ENCODE measurements at regions not wholly inside any gene's neighbourhood (a gene's known extent, or its start where the extent isn't known, plus 50 kb on each side); places are given as distances from the start of the nearest gene placed in this dataset.

- TF ChIP-seq CTCF (IDR thresholded peaks at IDR 0.05; ENCODE audit: unreplicated experiment), result no peak
- Mint-ChIP-seq H3K27me3 (ENCODE audit: insufficient read depth, unreplicated experiment) (no peaks in the 10 kb centered on the region), H3K36me3 (ENCODE audit: insufficient read depth, unreplicated experiment) (peaks cover 5% of the 10 kb centered on the region), H3K4me3 (ENCODE audit: unreplicated experiment) (no peak overlapping the region), H3K4me1 (ENCODE audit: insufficient read depth, unreplicated experiment) (no peaks in the 10 kb centered on the region), H3K9me3 (ENCODE audit: unreplicated experiment) (peaks cover 5% of the 10 kb centered on the region), H3K27ac (ENCODE audit: low read depth, unreplicated experiment) (no peak overlapping the region)
- CTCF ChIA-PET, result interaction anchor here (0.7 kb wide), 1 partner anchor 134 kb away, joined by 3 read pairs; no protein-coding TSS in a partner anchor
- DNase-seq (ENCODE audit: unreplicated experiment), result no peak
- no TSS peak for BruUV-seq (replicated peaks)
- POLR2A ChIA-PET, result interaction anchor here (0.6 kb wide), 1 partner anchor 8 kb away, joined by 3 read pairs; no protein-coding TSS in a partner anchor
- intact Hi-C loops (cut with micrococcal nuclease), result no loop called here
These were observed 585.7 kb downstream of the LMO4 start for GRCh38 chr1:87914396-87914795.

GRCh38 chr1:87915771-87916170 is 587.1 kb downstream of the LMO4 start:
- POLR2A ChIA-PET, result no interaction called here
- intact Hi-C loops (cut with micrococcal nuclease), result no loop called here
- H3K4me1 Mint-ChIP-seq (ENCODE audit: insufficient read depth, unreplicated experiment), result no peaks in the 10 kb centered on the region
- no TSS peak for BruUV-seq (replicated peaks)
- H3K4me3 Mint-ChIP-seq (ENCODE audit: unreplicated experiment), result no peak overlapping the region
- peaks cover 5% of the 10 kb centered on the region for H3K9me3 Mint-ChIP-seq (ENCODE audit: unreplicated experiment)
- CTCF ChIA-PET, result interaction anchor here (0.6 kb wide), 1 partner anchor 606 kb away, joined by 3 read pairs; no protein-coding TSS in a partner anchor
- peaks cover 5% of the 10 kb centered on the region for H3K36me3 Mint-ChIP-seq (ENCODE audit: insufficient read depth, unreplicated experiment)
- DNase-seq (ENCODE audit: unreplicated experiment), result no peak
- no peaks in the 10 kb centered on the region for H3K27me3 Mint-ChIP-seq (ENCODE audit: insufficient read depth, unreplicated experiment)
- no peak overlapping the region for H3K27ac Mint-ChIP-seq (ENCODE audit: low read depth, unreplicated experiment)
- no peak for TF ChIP-seq CTCF (IDR thresholded peaks at IDR 0.05; ENCODE audit: unreplicated experiment)

- POLR2A ChIA-PET, result interaction anchor here (0.7 kb wide), 1 partner anchor 51 kb away, joined by 3 read pairs; no protein-coding TSS in a partner anchor
These were observed 588.3 kb downstream of the LMO4 start for GRCh38 chr1:87916965-87917364.

GRCh38 chr1:87918398-87918797 is 589.7 kb downstream of the LMO4 start:
- no peak for DNase-seq (ENCODE audit: unreplicated experiment)
- ChIA-PET POLR2A (interaction anchor here (1.8 kb wide), 1 partner anchor 591 kb away, joined by 5 read pairs; no protein-coding TSS in a partner anchor), CTCF (interaction anchor here (0.6 to 1.1 kb wide), 5 partner anchors 8 to 592 kb away, joined by 3 to 8 read pairs (median 3); no protein-coding TSS in a partner anchor)
- H3K27me3 Mint-ChIP-seq (ENCODE audit: insufficient read depth, unreplicated experiment), result no peaks in the 10 kb centered on the region
- BruUV-seq (replicated peaks), result no TSS peak
- no peak for TF ChIP-seq CTCF (IDR thresholded peaks at IDR 0.05; ENCODE audit: unreplicated experiment)
- no peaks in the 10 kb centered on the region for H3K4me1 Mint-ChIP-seq (ENCODE audit: insufficient read depth, unreplicated experiment)
- H3K9me3 Mint-ChIP-seq (ENCODE audit: unreplicated experiment), result peaks cover 5% of the 10 kb centered on the region
- H3K4me3 Mint-ChIP-seq (ENCODE audit: unreplicated experiment), result no peak overlapping the region
- H3K36me3 Mint-ChIP-seq (ENCODE audit: insufficient read depth, unreplicated experiment), result peaks cover 5% of the 10 kb centered on the region
- intact Hi-C loops (cut with micrococcal nuclease), result no loop called here
- H3K27ac Mint-ChIP-seq (ENCODE audit: low read depth, unreplicated experiment), result no peak overlapping the region

More at GRCh38 chr1:87916965-87917364, 588.3 kb downstream of the LMO4 start:
- H3K27me3 Mint-ChIP-seq (ENCODE audit: insufficient read depth, unreplicated experiment), result no peaks in the 10 kb centered on the region
- H3K36me3 Mint-ChIP-seq (ENCODE audit: insufficient read depth, unreplicated experiment), result peaks cover 5% of the 10 kb centered on the region
- CTCF ChIA-PET, result interaction anchor here (0.6 kb wide), 2 partner anchors 37 to 126 kb away, joined by 3 read pairs; no protein-coding TSS in a partner anchor
- TF ChIP-seq CTCF (IDR thresholded peaks at IDR 0.05; ENCODE audit: unreplicated experiment), result no peak
- no peaks in the 10 kb centered on the region for H3K4me1 Mint-ChIP-seq (ENCODE audit: insufficient read depth, unreplicated experiment)
- no peak for DNase-seq (ENCODE audit: unreplicated experiment)
- H3K9me3 Mint-ChIP-seq (ENCODE audit: unreplicated experiment), result peaks cover 5% of the 10 kb centered on the region
- intact Hi-C loops (cut with micrococcal nuclease), result no loop called here
- no TSS peak for BruUV-seq (replicated peaks)
- H3K27ac Mint-ChIP-seq (ENCODE audit: low read depth, unreplicated experiment), result no peak overlapping the region
- no peak overlapping the region for H3K4me3 Mint-ChIP-seq (ENCODE audit: unreplicated experiment)

All from MCF 10A (cell line).